ENCODE measurements at regions not wholly inside any gene's neighbourhood (a gene's known extent, or its start where the extent isn't known, plus 50 kb on each side); places are given as distances from the start of the nearest gene placed in this dataset.

DNA sequence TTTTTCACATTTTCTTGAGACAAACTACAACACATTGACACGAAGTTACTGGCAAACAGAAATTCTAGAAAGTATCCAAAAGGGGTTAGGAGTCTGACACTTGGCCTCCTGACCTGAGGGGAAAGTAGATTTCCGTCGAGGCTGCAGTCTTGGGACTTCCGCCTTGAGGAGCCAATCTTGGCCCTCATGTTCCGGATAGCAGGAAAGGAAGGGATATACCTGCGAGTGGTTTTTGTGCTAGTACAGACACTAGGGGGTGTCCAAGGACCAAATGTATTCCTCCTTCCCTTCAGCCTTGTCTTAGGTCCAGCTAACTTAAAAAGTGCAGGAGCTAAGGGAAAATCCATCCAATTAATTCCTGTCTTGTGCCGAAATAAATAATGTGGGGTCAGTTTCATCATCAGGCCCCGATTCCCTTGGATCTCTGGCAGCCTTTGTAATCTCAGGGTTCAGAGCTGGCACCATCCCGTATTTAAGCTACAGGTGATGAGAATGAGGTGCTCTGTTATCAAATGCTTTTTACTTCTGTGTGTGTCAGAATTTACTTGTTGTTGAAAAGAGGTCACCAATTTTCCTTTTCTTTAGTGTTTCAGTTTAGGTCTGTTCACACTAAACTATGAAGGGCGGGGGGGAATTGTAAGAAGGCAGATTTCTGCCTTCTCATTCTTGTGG is 330.2 kb upstream of the FANCL start:
- peak in 1 of 2 donors; percentile 7 for DNase-seq (ENCODE audit: low read depth in 2 of 2)

- DNase-seq (ENCODE audit: low read depth in 2 of 2), result no peak
Observed at GRCh38 chr2:58569475-58570185, 328.5 kb upstream of the FANCL start.

GRCh38 chr2:58568901-58569300 is 327.8 kb upstream of the FANCL start:
- no peak for DNase-seq (ENCODE audit: low read depth in 2 of 2)

DNA sequence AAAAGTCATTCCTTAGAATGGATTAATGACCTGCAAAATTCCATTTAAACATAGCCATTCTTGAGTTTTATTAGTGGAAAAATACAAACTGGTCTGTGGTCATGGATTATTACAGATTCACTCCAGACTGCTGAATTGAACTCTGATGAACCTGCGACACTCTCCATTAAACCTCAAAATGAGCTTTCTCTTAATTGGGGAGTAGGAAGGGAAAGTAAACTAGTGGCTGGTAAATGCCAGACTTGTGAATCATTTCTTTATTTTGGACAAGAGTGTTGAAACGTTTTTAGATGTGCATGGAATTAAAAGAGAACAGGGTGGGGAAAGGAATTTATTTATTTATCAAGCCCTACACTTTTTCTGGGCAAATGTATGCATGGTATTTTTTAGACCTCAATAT is 321.2 kb upstream of the FANCL start:
- DNase-seq (ENCODE audit: low read depth in 2 of 2), result no peak

GRCh38 chr2:58560531-58560930 is 319.4 kb upstream of the FANCL start:
- DNase-seq (ENCODE audit: low read depth in 2 of 2), result no peak

DNA sequence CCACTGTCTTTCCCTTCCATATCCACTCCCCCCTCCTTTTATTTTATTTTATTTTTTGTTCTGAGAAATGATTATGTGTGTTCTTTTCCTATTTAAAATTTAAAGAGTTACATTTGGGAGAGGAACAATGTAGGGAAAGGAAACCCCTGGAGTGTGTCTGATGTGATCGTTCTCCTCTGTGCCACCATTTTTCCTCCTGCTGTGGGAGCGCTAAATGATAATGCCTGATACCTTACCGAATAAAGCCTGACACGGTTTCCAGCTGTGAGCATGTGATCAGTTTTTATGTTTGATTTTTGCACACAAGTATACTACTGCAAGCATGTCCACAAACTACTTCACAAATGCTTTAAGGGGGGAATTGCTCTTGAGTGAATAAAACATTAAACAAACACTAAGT is 317.8 kb upstream of the FANCL start:
- DNase-seq (ENCODE audit: low read depth in 2 of 2), result no peak

DNA sequence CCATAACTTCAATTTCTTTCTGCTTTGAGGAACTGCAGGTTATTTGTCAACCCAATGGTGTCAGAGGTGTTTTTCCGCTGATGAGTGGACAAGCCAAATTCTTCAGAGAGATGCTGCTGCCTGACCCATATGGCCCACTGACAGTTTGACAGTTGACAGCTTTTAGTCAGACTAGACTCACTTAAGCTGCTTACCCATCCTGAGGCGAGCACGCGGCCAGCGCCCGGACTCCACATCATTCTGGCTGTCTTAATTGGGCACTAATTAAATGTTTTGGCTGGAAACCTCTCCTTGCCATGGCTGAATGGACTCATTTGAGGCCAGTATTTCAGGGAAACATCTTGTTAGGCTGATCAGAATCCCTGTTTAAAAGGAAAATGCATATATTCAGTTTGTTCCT is 316.1 kb upstream of the FANCL start:
- no peak for DNase-seq (ENCODE audit: low read depth in 2 of 2)

GRCh38 chr2:58553937-58554336 is 312.8 kb upstream of the FANCL start:
- DNase-seq (ENCODE audit: low read depth in 2 of 2), result no peak

GRCh38 chr2:58553522-58553921 is 312.4 kb upstream of the FANCL start:
- no peak for DNase-seq (ENCODE audit: low read depth in 2 of 2)

DNA sequence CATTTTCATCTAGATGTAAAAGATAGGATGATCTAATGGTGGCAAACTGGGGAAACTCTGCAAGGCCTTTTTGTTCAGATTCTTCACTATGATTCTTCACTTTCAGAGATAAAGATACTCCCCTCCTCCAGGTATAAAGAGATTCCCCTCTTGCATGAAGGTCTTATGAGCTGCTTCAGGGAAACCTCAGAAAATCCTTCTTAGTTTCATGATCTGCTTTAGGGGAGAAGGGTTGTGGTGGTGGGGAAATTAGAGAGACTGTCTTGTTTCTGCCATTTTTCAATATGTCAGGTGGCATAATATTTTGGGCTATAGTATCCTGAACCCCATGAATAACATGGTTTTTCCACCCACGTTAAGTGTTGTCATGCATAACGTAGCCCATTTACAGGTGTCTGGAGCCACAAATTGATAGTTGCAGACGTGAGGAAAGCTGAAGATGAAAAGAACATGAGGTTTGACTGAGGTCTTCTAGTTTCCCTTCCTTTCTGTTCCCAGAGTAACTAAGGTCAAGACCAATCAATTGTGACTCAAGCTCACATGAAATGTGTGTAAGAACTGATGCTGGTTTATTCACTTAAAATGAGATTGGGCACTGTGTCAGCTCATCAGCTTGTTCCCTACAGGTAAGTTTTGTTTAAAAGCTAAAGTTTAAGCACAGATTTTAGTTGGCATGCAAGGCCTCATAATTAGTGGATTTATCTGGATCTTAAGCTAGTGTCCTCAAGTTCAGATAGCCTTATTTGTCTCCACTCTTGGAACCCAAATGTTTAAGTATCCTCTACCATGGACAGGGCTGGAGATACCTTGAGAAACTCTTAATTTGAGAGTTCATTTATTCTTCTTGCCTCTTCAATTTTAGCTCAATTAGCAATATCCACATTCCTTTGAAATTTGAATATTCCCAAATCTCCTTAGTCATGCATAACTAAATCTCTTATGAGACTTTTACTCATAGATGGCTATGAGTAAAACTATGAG is 304.5 kb upstream of the FANCL start:
- DNase-seq (ENCODE audit: low read depth in 2 of 2), result no peak

DNA sequence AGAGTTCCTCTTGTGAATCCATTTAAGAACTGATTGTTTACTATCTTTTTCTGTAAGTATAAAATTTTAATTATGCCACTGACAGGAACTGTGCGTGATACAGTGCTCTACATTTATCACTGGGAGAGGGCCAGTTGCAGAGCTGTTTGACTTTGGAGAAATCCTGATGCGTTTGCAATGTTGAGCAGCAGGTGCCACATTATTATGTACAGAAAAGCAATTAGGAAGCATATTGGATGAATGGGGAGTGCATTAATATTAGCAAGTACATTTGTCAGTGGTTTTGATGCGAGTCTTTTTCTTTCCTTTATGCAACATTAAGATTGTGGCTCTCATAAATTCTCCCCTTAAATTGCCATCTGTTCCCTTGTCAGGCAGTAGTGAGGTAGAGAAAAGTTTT is 302.3 kb upstream of the FANCL start:
- DNase-seq (ENCODE audit: low read depth in 2 of 2), result no peak

DNA sequence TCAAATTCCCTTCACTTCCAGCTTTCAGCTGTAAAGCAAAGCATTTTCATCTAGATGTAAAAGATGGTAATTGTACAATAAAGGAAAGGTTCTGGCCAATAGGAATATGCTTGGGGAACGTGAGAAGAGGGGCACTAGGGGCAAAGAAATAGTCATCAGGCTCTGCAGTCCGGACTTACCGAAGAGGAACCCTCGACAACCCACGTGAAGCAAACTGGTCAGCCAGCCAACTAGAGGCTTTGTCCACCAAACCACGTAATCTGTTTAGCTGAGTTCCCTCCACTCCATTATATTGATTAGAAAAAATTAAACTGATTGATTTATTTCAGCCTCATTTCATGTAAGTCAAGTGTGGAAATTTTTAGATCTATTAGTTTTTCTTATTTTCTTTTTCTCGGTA is 300.4 kb upstream of the FANCL start:
- no peak for DNase-seq (ENCODE audit: low read depth in 2 of 2)

GRCh38 chr2:58540681-58541080 is 299.6 kb upstream of the FANCL start:
- DNase-seq (ENCODE audit: low read depth in 2 of 2), result no peak

DNA sequence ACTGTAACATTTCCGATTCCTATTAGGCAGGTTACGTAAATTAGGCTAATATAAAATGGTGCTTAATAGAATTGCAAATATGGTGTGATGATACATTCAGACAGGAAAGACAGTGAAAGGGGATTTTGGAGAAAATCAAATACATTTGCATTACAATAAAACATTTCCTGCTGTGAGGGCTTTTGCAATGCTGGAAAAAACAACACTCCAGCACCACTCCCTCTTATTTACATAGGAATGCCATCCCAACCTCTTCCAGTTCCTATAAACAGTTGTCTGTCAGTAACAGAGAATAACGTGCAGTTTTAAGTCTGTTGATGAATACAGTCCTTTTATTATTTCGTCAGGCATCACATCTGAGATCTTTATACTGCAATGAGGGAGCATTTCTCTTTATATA is 298.8 kb upstream of the FANCL start:
- no peak for DNase-seq (ENCODE audit: low read depth in 2 of 2)

GRCh38 chr2:58535990-58536389 is 294.9 kb upstream of the FANCL start:
- DNase-seq (ENCODE audit: low read depth in 2 of 2), result no peak

DNA sequence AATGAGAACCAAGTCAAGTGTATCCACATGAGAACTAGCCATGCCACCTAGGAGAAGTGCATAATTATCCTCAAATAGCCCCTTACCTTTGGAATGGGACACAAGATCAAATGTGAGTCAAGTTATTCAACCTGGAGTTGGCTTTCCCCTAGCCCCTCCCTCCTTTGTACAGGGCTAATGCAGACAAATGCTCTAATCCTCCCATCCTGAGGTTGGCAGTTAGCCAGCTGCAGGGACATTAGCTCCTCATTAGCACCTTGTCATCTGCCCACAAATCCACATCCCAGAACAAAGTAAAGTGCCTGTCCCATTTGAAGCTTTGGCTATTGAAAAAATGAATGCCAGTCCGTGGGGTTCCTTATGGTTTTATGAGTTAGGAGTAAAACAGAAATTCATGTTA is 294.1 kb upstream of the FANCL start:
- no peak for DNase-seq (ENCODE audit: low read depth in 2 of 2)

DNA sequence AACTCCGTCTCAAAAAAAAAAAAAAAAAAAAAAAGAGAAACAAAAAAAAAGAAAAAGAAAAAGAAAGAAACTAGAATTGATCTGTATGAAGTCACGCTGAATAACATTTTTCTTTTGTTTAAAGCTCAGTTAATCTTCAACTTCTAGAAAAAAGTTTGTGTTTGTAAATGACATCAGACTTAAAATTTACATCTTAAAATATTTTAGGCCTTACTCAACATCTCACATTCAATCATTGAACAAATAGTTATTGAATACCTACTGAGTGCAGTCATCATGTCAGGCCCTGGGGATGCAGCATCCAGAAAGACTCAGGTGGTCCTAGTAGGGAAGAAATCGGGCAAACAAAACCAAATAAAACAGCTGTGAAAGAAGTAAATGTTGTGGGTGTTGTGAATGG is 292.3 kb upstream of the FANCL start:
- no peak for DNase-seq (ENCODE audit: low read depth in 2 of 2)

- DNase-seq (ENCODE audit: low read depth in 2 of 2), result no peak
Observed at GRCh38 chr2:58532641-58533040, 291.5 kb upstream of the FANCL start.

- DNase-seq (ENCODE audit: low read depth in 2 of 2), result no peak
Observed at GRCh38 chr2:58527647-58528046, 286.5 kb upstream of the FANCL start.

GRCh38 chr2:58521803-58522554 is 280.9 kb upstream of the FANCL start:
- DNase-seq (ENCODE audit: low read depth in 2 of 2), result no peak

DNA sequence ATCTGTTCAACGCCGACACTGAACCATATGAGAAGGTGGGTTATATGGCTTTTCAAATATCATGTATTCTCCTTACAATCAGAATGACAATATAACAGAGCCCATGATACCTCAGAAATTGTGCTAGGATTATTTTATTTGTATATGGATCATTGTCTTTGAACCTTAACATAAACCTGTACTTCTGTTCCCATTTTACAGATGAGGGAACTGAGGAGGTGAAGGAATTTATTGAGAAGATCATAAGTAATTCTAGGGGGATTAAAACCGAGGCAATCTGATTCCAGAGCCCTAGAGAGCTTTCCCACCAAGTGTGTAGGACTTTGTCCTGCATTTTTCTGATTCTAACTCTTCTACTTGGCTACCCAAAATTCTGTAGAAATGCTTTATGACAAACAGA is 279.8 kb upstream of the FANCL start:
- DNase-seq (ENCODE audit: low read depth in 2 of 2), result no peak

GRCh38 chr2:58517881-58518280 is 276.8 kb upstream of the FANCL start:
- no peak for DNase-seq (ENCODE audit: low read depth in 2 of 2)
